ENCODE measurements at regions not wholly inside any gene's neighbourhood (a gene's known extent, or its start where the extent isn't known, plus 50 kb on each side); places are given as distances from the start of the nearest gene placed in this dataset.

GRCh38 chr12:25023808-25024207, 74.9 kb upstream of the BCAT1 start:
- intact Hi-C loops (cut with micrococcal nuclease; ENCODE audit: unreplicated experiment) = no loop called here
- FAIRE-seq (no peak), DNase-seq (ENCODE audit: low read depth, low spot score) (no peak), ATAC-seq (peak; percentile 18; the same call in 2 of the 3 replicates)
- no peak overlapping the region for H2AFZ ChIP-seq (ENCODE audit: control insufficient read depth, low read depth, low read length)
- no peaks in the 10 kb centered on the region; a peak in 1 of 4 replicates for H3K36me3 ChIP-seq (ENCODE audit: control insufficient read depth in 2 of 2, insufficient read depth in 2 of 2, low read length in 1 of 2)
- no peak overlapping the region for H3K4me2 ChIP-seq (ENCODE audit: control insufficient read depth, insufficient read depth)
- H3K4me1 ChIP-seq (ENCODE audit: control insufficient read depth, insufficient read depth, low read length) = peaks cover 29% of the 10 kb centered on the region
- no peaks in the 10 kb centered on the region for H4K20me1 ChIP-seq (ENCODE audit: control insufficient read depth, insufficient read depth)
- SMC1A ChIA-PET (ENCODE audit: uncharacterized antibody, unreplicated experiment) = interaction anchor here (1.0 to 9.8 kb wide), 10 partner anchors 9 to 38 kb away, joined by 3 to 172 read pairs (median 18); a partner anchor contains a TSS
- no peak overlapping the region for H3K4me3 ChIP-seq
- H3K9me3 ChIP-seq (replicated peaks; ENCODE audit: control insufficient read depth, insufficient read depth, low read length) = peaks cover 9% of the 10 kb centered on the region; the same call in 2 of the 3 replicates
- H3K79me2 ChIP-seq (ENCODE audit: control insufficient read depth, insufficient read depth, low read length) = no peaks in the 10 kb centered on the region
- no TSS peak for BruUV-seq (replicated peaks)
- no peak overlapping the region for H3K27ac ChIP-seq (ENCODE audit: control insufficient read depth, insufficient read depth)
- CTCF ChIA-PET = interaction anchor here (0.5 to 8.1 kb wide), 6 partner anchors 17 to 179 kb away, joined by 3 to 40 read pairs (median 5); a partner anchor contains a TSS
- TF ChIP-seq CEBPB (IDR thresholded peaks at IDR 0.05; ENCODE audit: borderline replicate concordance in 1 of 2, low read depth in 2 of 2, low read length in 2 of 2) = no peak
- TF ChIP-seq RAD21 (IDR thresholded peaks at IDR 0.05; ENCODE audit: insufficient read depth, low read depth, low read length) = 0 out of 2 replicates have a peak, but pooled peaks have one; percentile 7
- in situ Hi-C loops (cut with MboI) = no loop called here
- H3K9ac ChIP-seq (ENCODE audit: control insufficient read depth, insufficient read depth, low read length) = no peak overlapping the region
- POLR2A ChIA-PET = interaction anchor here (1.0 to 5.0 kb wide), 3 partner anchors 26 to 28 kb away, joined by 3 to 39 read pairs (median 11); a partner anchor contains a TSS
- RAD21 ChIA-PET (ENCODE audit: unreplicated experiment) = interaction anchor here (0.9 to 12.0 kb wide), 4 partner anchors 15 to 32 kb away, joined by 5 to 137 read pairs (median 33); a partner anchor contains a TSS
- 65% methylated on average over 4 of the region's 4 CpGs for WGBS (ENCODE audit: insufficient coverage, insufficient replicate concordance, low lambda C conversion rate, missing lambda C conversion rate)
- H3K27me3 ChIP-seq (replicated peaks in 1 of 2; ENCODE audit: control insufficient read depth in 2 of 2, insufficient read depth in 2 of 2, low read length in 1 of 2) = no peaks in the 10 kb centered on the region

- H2AFZ ChIP-seq (ENCODE audit: control insufficient read depth, low read depth, low read length) = no peak overlapping the region
- DNase-seq (ENCODE audit: low read depth, low spot score) (peak; percentile 79), ATAC-seq (peak; percentile 94), FAIRE-seq (peak; percentile 64)
- in situ Hi-C loops (cut with MboI) = no loop called here
- peak overlapping the region; percentile 35; the same call in 1 of the 2 replicates for H3K9ac ChIP-seq (ENCODE audit: control insufficient read depth, insufficient read depth, low read length)
- under 1% methylated on average over 7 of the region's 7 CpGs for WGBS (ENCODE audit: insufficient coverage, insufficient replicate concordance, low lambda C conversion rate, missing lambda C conversion rate)
- H3K4me1 ChIP-seq (ENCODE audit: control insufficient read depth, insufficient read depth, low read length) = peaks cover 35% of the 10 kb centered on the region
- H3K9me3 ChIP-seq (replicated peaks; ENCODE audit: control insufficient read depth, insufficient read depth, low read length) = peaks cover 9% of the 10 kb centered on the region; the same call in 2 of the 3 replicates
- ChIA-PET SMC1A (ENCODE audit: uncharacterized antibody, unreplicated experiment) (interaction anchor here (0.9 to 9.8 kb wide), 13 partner anchors 12 to 134 kb away, joined by 3 to 172 read pairs (median 9); a partner anchor contains a TSS), CTCF (interaction anchor here (1.4 to 8.1 kb wide), 3 partner anchors 12 to 29 kb away, joined by 4 to 40 read pairs (median 13); no protein-coding TSS in a partner anchor), RAD21 (ENCODE audit: unreplicated experiment) (interaction anchor here (0.9 to 12.0 kb wide), 8 partner anchors 11 to 73 kb away, joined by 3 to 137 read pairs (median 10); a partner anchor contains a TSS), POLR2A (interaction anchor here (1.3 to 5.0 kb wide), 7 partner anchors 11 to 36 kb away, joined by 3 to 50 read pairs (median 9); a partner anchor contains a TSS)
- H3K27me3 ChIP-seq (replicated peaks in 1 of 2; ENCODE audit: control insufficient read depth in 2 of 2, insufficient read depth in 2 of 2, low read length in 1 of 2) = no peaks in the 10 kb centered on the region
- peak overlapping the region; percentile 49; the same call in 1 of the 2 replicates for H3K4me3 ChIP-seq
- no peaks in the 10 kb centered on the region for H4K20me1 ChIP-seq (ENCODE audit: control insufficient read depth, insufficient read depth)
- H3K36me3 ChIP-seq (ENCODE audit: control insufficient read depth in 2 of 2, insufficient read depth in 2 of 2, low read length in 1 of 2) = no peaks in the 10 kb centered on the region
- peak overlapping the region; percentile 76 for H3K27ac ChIP-seq (ENCODE audit: control insufficient read depth, insufficient read depth)
- intact Hi-C loops (cut with micrococcal nuclease; ENCODE audit: unreplicated experiment) = loop anchor here (1.0 to 2.0 kb wide), 2 partner anchors 16 to 32 kb away; a partner anchor contains a TSS
- no peaks in the 10 kb centered on the region for H3K79me2 ChIP-seq (ENCODE audit: control insufficient read depth, insufficient read depth, low read length)
- peak overlapping the region; percentile 81 for H3K4me2 ChIP-seq (ENCODE audit: control insufficient read depth, insufficient read depth)
- BruUV-seq (replicated peaks) = no TSS peak
- TF ChIP-seq NR2C1 (IDR thresholded peaks at IDR 0.05) = no peak
- peak; percentile 90 for TF ChIP-seq CHD2 (IDR thresholded peaks at IDR 0.05; ENCODE audit: borderline replicate concordance, low read depth, low read length)
- no peak for TF ChIP-seq RB1 (IDR thresholded peaks at IDR 0.05; ENCODE audit: borderline replicate concordance)
- peak; percentile 96 for TF ChIP-seq EED (IDR thresholded peaks at IDR 0.05; ENCODE audit: low read depth)
- no peak for TF ChIP-seq KLF5 (IDR thresholded peaks at IDR 0.05; ENCODE audit: partially characterized antibody)
- no peak for TF ChIP-seq NRF1 (conservative IDR thresholded peaks at IDR 0.05; ENCODE audit: low read depth, low read length)
- no peak for TF ChIP-seq SMAD5 (IDR thresholded peaks at IDR 0.05; ENCODE audit: low read depth)
- TF ChIP-seq NFXL1 (IDR thresholded peaks at IDR 0.05; ENCODE audit: borderline replicate concordance) = no peak
- TF ChIP-seq SP1 (IDR thresholded peaks at IDR 0.05; ENCODE audit: low read depth, low read length) = peak; percentile 69
- no peak for TF ChIP-seq ESRRA (IDR thresholded peaks at IDR 0.05; ENCODE audit: low read length)
- peak; percentile 90 for TF ChIP-seq POU2F2 (IDR thresholded peaks at IDR 0.05; ENCODE audit: borderline replicate concordance, low read depth, low read length)
- peak; percentile 76 for TF ChIP-seq JUNB (IDR thresholded peaks at IDR 0.05)
- no peak for TF ChIP-seq CHD4 (IDR thresholded peaks at IDR 0.05)
- TF ChIP-seq SUPT20H (IDR thresholded peaks at IDR 0.05; ENCODE audit: borderline replicate concordance, control insufficient read depth, low read depth, low read length) = no peak
- TF ChIP-seq YBX1 (IDR thresholded peaks at IDR 0.05) = no peak
Observed at GRCh38 chr12:25020621-25021243, 71.8 kb upstream of the BCAT1 start.
